Breast epithelium (tissue), 3 donors: ENCODE measurements at regions not wholly inside any gene's neighbourhood (a gene's known extent, or its start where the extent isn't known, plus 50 kb on each side); places are given as distances from the start of the nearest gene placed in this dataset.

Source experiments
- CTCF ChIP-seq, 3 donors: fragments of 450-650 bp; IDR thresholded peaks; one replicate each; pipeline ENCODE4 v1.5.1; 2016 to 2017; ENCODE audit warnings: antibody characterized with exemption in 3 of 3, mild to moderate bottlenecking in 3 of 3, moderate library complexity in 3 of 3
- POLR2A ChIP-seq: fragments of 450-650 bp; IDR thresholded peaks from one replicate; pipeline ENCODE4 v1.6.1; 2016; ENCODE audit warnings: antibody characterized with exemption, mild to moderate bottlenecking, moderate library complexity
- POLR2AphosphoS5 ChIP-seq, 3 donors: sonication (generic); formaldehyde crosslinking; IDR thresholded peaks; one replicate each; pipeline ENCODE4 v1.6.1; 2017; ENCODE audit warnings: antibody characterized with exemption in 3 of 3

GRCh38 chr6:119636060-119636459, 286.5 kb upstream of the MAN1A1 start:
- TF ChIP-seq CTCF (IDR thresholded peaks at IDR 0.05): no peak
- no peak for TF ChIP-seq POLR2A
- no peak for TF ChIP-seq POLR2AphosphoS5 (IDR thresholded peaks at IDR 0.05)
